ENCODE measurements at regions not wholly inside any gene's neighbourhood (a gene's known extent, or its start where the extent isn't known, plus 50 kb on each side); places are given as distances from the start of the nearest gene placed in this dataset.

- no peak overlapping the region for H3K4me3 ChIP-seq (ENCODE audit: low read length)
- no peak for TF ChIP-seq CTCF (conservative IDR thresholded peaks at IDR 0.05; ENCODE audit: low read length)
- DNase-seq (ENCODE audit: low read depth): no peak
Measured at GRCh38 chr1:234718496-234719453, 108.8 kb upstream of the IRF2BP2 start.

GRCh38 chr1:234716908-234717375 is 107.0 kb upstream of the IRF2BP2 start:
- DNase-seq (ENCODE audit: low read depth): peak; percentile 37
- H3K4me3 ChIP-seq (ENCODE audit: low read length): no peak overlapping the region
- TF ChIP-seq CTCF (conservative IDR thresholded peaks at IDR 0.05; ENCODE audit: low read length): no peak

GRCh38 chr1:234715252-234716014 is 105.5 kb upstream of the IRF2BP2 start:
- H3K4me3 ChIP-seq (ENCODE audit: low read length): no peak overlapping the region
- DNase-seq (ENCODE audit: low read depth): no peak
- no peak for TF ChIP-seq CTCF (conservative IDR thresholded peaks at IDR 0.05; ENCODE audit: low read length)

GRCh38 chr1:234713859-234714258 is 103.9 kb upstream of the IRF2BP2 start:
- no peak overlapping the region for H3K4me3 ChIP-seq (ENCODE audit: low read length)
- no peak for DNase-seq (ENCODE audit: low read depth)
- no peak for TF ChIP-seq CTCF (conservative IDR thresholded peaks at IDR 0.05; ENCODE audit: low read length)

GRCh38 chr1:234713440-234713839 is 103.5 kb upstream of the IRF2BP2 start:
- no peak overlapping the region for H3K4me3 ChIP-seq (ENCODE audit: low read length)
- TF ChIP-seq CTCF (conservative IDR thresholded peaks at IDR 0.05; ENCODE audit: low read length): no peak

GRCh38 chr1:234712891-234713305 is 102.9 kb upstream of the IRF2BP2 start:
- DNase-seq (ENCODE audit: low read depth): no peak
- no peak for TF ChIP-seq CTCF (conservative IDR thresholded peaks at IDR 0.05; ENCODE audit: low read length)

More at GRCh38 chr1:234713440-234713839, 103.5 kb upstream of the IRF2BP2 start:
- DNase-seq (ENCODE audit: low read depth): no peak

More at GRCh38 chr1:234712891-234713305, 102.9 kb upstream of the IRF2BP2 start:
- no peak overlapping the region for H3K4me3 ChIP-seq (ENCODE audit: low read length)
